Stromal cell of bone marrow (primary cell): ENCODE measurements at regions not wholly inside any gene's neighbourhood (a gene's known extent, or its start where the extent isn't known, plus 50 kb on each side); places are given as distances from the start of the nearest gene placed in this dataset.
A peak's percentile ranks its signal among the peaks of the same experiment; 100 is the strongest.

Experiments used
- DNase-seq: peaks from one replicate; pipeline ENCODE4 v3.0.0-alpha.2; 2012; ENCODE audit warnings: low read depth

GRCh38 chr13:29996316-29996715, 145.9 kb upstream of the UBL3 start:
- no peak for DNase-seq

DNA sequence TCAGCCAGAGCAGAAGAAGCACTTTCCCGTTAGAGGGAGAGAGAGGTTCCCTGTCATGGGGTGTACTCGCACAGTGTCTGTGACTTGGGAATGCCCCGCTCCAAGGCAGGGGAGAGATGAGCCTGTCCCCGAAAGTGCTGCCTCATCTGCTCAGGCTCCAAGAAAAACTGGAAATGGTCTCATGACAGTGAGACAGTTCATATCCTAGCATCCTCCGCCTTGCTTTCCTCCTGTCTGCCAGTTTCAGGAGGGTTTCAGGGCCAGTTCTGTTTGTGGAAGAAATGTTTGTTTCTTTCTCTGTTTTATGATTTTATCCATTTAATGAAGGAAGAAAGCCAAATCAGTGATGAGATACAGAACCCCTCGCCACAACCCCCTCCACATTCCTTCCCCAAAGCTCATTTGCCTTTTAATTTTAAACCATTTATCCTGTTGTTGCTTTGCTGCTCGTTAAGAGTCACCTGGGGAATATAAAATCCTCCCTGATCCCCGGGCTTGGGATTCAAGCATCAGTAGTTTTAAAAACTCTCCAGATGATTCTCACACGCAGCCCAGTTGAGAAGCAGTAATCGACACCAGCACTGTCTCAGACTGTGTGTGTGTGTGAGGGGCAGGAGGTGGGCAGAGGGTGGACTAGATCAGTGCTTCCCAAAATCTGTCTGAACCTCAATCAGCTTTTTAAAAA, 144.6 kb upstream of the UBL3 start:
- DNase-seq = peak; percentile 71

- peak; percentile 88 for DNase-seq
These were observed 143.5 kb upstream of the UBL3 start for GRCh38 chr13:29993716-29994488.

- DNase-seq = no peak
These were observed 142.8 kb upstream of the UBL3 start for GRCh38 chr13:29993196-29993595.

GRCh38 chr13:29991343-29991742, 140.9 kb upstream of the UBL3 start:
- peak; percentile 87 for DNase-seq

- DNase-seq = no peak
These were observed 136.9 kb upstream of the UBL3 start for GRCh38 chr13:29987340-29987739.

- no peak for DNase-seq
These were observed 129.9 kb upstream of the UBL3 start for GRCh38 chr13:29980339-29980738.

DNA sequence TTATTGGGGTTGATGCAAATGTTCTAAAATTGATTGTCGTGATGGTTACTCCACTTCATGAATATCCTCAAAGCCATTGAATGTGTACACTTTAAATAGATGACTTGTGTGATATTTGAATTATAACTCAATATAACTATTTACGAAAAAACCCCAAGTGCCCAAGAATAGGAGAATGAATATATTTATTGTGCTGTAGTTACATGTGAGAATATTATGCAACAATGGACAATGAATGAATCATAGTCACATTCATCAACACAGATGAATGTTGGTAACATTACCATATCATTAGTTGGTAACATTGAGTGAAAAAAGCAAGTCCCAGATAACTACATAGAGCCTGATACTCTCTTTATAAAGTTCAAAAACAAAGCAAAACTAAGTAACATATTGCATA, 127.8 kb upstream of the UBL3 start:
- DNase-seq = peak; percentile 18

DNA sequence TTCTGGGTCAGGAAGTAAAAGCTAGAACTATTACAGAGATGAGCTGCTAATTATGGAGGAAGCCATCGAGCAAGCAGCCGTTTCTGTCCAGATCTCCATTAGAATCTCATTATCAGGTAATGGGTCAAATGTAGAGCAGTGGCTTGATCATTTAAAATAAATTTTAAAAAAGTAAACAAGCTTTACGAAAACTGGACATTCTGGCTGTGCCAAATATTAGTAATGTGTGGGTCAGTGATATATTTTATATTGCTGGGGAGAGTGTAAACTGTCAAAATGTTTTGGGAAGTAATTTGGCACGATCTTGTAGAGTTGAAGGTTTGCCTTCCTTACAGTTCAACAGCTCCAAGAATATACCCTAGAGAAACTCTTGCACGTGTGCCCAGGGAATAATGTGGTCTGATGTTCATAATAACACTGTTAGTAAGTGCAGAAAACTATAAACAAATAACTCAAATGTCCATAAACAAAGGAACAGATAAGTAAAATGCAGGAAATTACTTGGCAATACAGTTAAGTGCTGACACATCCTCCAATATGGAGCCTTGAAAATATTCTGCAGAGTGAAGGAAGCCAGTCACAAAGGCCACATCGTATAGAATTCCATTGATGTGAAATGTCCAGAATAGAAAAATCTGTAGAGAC, 127.2 kb upstream of the UBL3 start:
- no peak for DNase-seq

GRCh38 chr13:29976535-29976934, 126.1 kb upstream of the UBL3 start:
- DNase-seq = no peak

DNA sequence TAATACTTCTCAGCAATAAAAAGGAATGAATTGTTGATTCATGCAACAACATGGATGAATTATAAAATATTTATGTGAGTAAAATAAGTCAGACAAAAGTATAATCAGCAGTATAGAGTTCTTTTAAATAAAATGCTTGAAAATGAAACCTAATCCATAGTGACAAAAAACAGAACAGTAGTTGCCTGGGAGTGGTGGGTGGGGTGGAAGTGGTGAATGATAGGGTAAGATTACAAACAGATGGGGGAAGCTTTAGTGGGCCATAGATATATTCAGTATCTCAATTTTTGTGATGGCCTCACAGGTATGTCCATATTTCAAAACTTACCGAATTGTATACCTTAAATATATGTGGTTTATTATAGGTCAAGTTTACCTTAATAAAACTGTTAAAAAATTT, 124.9 kb upstream of the UBL3 start:
- DNase-seq = no peak

GRCh38 chr13:29969286-29969685, 118.9 kb upstream of the UBL3 start:
- peak; percentile 73 for DNase-seq

GRCh38 chr13:29964181-29964845, 113.9 kb upstream of the UBL3 start:
- no peak for DNase-seq

DNA sequence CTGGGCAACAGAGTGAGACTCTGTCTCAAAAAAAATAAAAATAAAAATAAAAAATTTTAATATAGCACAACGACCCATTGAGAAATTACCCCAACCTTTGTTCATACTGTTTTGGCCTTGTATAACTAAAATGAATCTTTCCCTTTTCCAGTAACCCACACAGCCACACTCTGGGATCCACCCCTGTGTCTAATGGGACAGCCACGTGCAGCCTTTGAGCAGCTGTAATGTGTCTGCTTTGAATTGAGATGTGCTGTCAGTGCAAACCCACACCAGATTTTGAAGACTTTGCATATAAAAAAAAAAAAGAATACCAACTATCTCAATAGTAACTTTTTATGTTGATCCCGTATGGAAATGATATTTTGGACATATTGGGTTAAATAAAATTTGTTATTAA, 112.7 kb upstream of the UBL3 start:
- DNase-seq = no peak

DNA sequence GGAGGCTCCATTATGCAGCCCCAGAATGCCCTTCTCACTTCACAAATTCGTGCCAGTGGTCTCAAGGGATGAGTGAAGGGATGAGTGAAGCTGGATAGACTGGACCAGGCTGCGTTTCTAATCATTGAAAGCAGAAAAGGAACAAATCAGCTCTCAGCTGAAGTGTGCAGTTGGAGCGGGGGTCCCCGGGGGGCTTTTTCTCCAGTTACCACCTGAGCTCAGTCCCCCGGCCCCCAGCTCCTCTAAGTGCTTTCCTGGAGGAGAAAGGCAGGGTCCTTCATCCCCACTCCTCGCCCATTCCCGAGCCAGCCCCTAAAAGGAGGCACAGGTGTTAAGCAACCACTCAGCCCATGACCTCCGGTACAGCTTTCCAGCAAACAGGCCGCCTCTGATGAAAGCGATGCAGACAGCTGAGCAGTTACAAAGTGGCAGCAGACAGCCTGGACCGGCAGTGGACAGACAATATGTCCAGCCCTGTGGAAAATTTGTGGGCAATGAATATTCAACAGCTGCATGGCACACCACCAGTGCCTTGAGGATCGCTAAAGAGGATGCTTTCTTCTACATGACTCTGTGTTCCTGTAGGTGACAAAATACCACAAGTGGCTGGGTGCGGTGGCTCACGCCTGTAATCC, 110.7 kb upstream of the UBL3 start:
- no peak for DNase-seq

- DNase-seq = no peak
These were observed 109.2 kb upstream of the UBL3 start for GRCh38 chr13:29959603-29960002.

GRCh38 chr13:29959086-29959485, 108.7 kb upstream of the UBL3 start:
- DNase-seq = no peak

GRCh38 chr13:29958476-29958875, 108.1 kb upstream of the UBL3 start:
- DNase-seq = no peak

GRCh38 chr13:29957320-29957719, 106.9 kb upstream of the UBL3 start:
- no peak for DNase-seq

GRCh38 chr13:29956853-29957252, 106.4 kb upstream of the UBL3 start:
- DNase-seq = no peak

DNA sequence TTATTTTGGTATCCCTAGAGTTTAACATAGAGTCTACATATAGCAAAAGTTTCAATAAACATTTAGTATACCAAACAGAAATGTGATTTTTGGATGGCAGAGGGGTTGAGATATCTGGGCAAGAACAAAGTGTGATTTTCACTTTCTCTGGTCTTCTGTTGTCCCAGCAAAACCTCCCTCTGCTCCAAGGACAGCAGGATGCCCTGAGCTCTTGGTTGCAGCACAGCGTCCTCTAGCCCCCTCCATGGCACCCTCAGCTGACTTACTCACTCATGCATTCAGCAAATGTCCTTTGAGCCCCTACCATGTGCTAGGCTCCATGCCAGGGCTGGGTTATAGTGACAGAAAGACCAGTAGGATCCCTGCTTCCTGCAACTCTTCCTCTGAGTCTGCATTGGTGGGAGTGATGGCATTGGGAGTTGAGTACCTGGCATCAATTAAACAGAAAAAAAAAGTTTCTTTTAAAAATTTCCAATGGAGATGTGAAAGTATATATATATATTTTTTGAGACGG, 104.8 kb upstream of the UBL3 start:
- DNase-seq = no peak
